Suprapubic skin (tissue), 4 donors: ENCODE measurements at regions not wholly inside any gene's neighbourhood (a gene's known extent, or its start where the extent isn't known, plus 50 kb on each side); places are given as distances from the start of the nearest gene placed in this dataset.

Experiments used
- CTCF ChIP-seq, 2 donors: fragments of 200-600 bp in 1 of 2; fragments of 450-650 bp in 1 of 2; sonication (generic) in 1 of 2; IDR thresholded peaks; one replicate each; pipeline ENCODE4 v1.5.1; 2016 to 2019; ENCODE audit warnings: antibody characterized with exemption in 2 of 2, mild to moderate bottlenecking in 1 of 2, moderate library complexity in 1 of 2
- EP300 ChIP-seq: sonication (generic); formaldehyde crosslinking; IDR thresholded peaks from one replicate; pipeline ENCODE4 v1.6.1; 2017; ENCODE audit warnings: antibody characterized with exemption
- POLR2A ChIP-seq, 2 donors: fragments of 450-650 bp; IDR thresholded peaks; one replicate each; pipeline ENCODE4 v1.6.1; 2017; ENCODE audit warnings: antibody characterized with exemption in 2 of 2, mild to moderate bottlenecking in 2 of 2, moderate library complexity in 2 of 2
- POLR2AphosphoS5 ChIP-seq, 3 donors: sonication (generic); formaldehyde crosslinking; IDR thresholded peaks; one replicate each; pipeline ENCODE4 v1.6.1; 2017; ENCODE audit warnings: antibody characterized with exemption in 3 of 3

- TF ChIP-seq POLR2A (IDR thresholded peaks at IDR 0.05), result no peak
- no peak for TF ChIP-seq CTCF (IDR thresholded peaks at IDR 0.05)
- TF ChIP-seq POLR2AphosphoS5 (IDR thresholded peaks at IDR 0.05), result no peak
- TF ChIP-seq EP300, result no peak
Measured at GRCh38 chr13:103615771-103616170, 549.6 kb upstream of the SLC10A2 start.
